Neural cell (in vitro differentiated cells): ENCODE measurements at regions not wholly inside any gene's neighbourhood (a gene's known extent, or its start where the extent isn't known, plus 50 kb on each side); places are given as distances from the start of the nearest gene placed in this dataset.

Source experiments
- EZH2 ChIP-seq: fragments of 200-600, 300-800 bp; shearing (Covaris generic), sonication (generic); IDR thresholded peaks from 2 replicates; pipeline ENCODE4 v1.6.1; 2014; ENCODE audit warnings: antibody characterized with exemption, low read length, borderline replicate concordance, mild to moderate bottlenecking; ENCODE audit not compliant: insufficient read depth, poor library complexity, severe bottlenecking
- RAD21 ChIP-seq: fragments of 450-650 bp; conservative IDR thresholded peaks from 2 replicates; pipeline ENCODE4 v1.6.1; 2014; ENCODE audit warnings: antibody characterized with exemption, mild to moderate bottlenecking, moderate library complexity
- TF ChIP-seq, protein P1 (sequence below): fragments of 450-650 bp; IDR thresholded peaks from 2 replicates; pipeline ENCODE4 v1.5.1; 2014; ENCODE audit warnings: antibody characterized with exemption, mild to moderate bottlenecking, moderate library complexity; ENCODE audit not compliant: poor library complexity, severe bottlenecking

DNA sequence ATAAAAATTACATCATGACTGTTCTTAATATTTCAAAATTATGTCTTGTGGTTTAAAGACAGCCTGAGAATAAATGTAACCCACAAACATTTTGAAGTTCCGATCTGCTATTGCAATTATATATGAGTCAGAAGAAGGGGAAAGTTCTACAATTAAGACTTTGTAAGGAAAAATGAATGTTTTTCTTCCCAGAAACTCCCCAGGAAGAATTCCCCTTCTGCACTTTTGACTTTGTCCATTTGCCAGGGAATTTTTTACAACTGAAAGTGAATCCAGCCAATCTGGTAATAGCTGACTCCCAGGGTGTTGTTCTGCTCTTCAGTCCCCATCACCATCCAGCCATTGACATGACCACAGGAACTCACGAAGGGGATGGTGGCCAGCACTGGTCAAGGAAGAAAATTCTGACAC is 61.6 kb upstream of the NOCT start:
- TF ChIP-seq EZH2 (no peak), RAD21 (no peak)
- TF ChIP-seq, protein P1, sequence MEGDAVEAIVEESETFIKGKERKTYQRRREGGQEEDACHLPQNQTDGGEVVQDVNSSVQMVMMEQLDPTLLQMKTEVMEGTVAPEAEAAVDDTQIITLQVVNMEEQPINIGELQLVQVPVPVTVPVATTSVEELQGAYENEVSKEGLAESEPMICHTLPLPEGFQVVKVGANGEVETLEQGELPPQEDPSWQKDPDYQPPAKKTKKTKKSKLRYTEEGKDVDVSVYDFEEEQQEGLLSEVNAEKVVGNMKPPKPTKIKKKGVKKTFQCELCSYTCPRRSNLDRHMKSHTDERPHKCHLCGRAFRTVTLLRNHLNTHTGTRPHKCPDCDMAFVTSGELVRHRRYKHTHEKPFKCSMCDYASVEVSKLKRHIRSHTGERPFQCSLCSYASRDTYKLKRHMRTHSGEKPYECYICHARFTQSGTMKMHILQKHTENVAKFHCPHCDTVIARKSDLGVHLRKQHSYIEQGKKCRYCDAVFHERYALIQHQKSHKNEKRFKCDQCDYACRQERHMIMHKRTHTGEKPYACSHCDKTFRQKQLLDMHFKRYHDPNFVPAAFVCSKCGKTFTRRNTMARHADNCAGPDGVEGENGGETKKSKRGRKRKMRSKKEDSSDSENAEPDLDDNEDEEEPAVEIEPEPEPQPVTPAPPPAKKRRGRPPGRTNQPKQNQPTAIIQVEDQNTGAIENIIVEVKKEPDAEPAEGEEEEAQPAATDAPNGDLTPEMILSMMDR: no peak
